PC-3 (cell line): ENCODE measurements at regions not wholly inside any gene's neighbourhood (a gene's known extent, or its start where the extent isn't known, plus 50 kb on each side); places are given as distances from the start of the nearest gene placed in this dataset.

ENCODE experiments used
- EZH2 ChIP-seq: fragments of 300-600 bp; sonication (generic); IDR thresholded peaks from one replicate; pipeline ENCODE4 v1.6.1; 2017; ENCODE audit warnings: antibody characterized with exemption, mild to moderate bottlenecking, low read length; ENCODE audit not compliant: unreplicated experiment
- TF ChIP-seq, protein P1 (sequence below): fragments of 300-600 bp; sonication (generic); conservative IDR thresholded peaks from 2 replicates; pipeline ENCODE4 v1.5.1; 2017; ENCODE audit warnings: antibody characterized with exemption, low read depth, mild to moderate bottlenecking, low read length

DNA sequence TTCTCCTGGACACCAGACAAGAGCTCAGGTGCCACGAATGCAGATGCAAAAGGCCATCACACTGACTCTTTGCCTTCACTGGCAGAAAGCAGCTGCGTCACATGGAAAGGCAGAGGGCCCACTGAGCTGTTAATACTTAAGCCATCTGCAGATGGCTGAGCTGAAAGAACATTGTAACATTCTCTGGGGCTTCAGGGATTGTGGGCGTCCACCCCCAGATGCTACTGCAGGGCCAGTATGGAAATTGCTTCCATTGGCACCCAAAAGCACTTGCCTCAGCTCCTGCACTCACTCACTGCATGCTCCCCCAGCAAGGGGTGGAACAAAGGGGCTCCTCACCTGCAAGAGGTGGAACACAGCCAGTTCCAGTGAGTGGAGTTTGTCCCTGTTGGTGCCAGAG is 1264.6 kb downstream of the REEP3 start:
- TF ChIP-seq, protein P1, sequence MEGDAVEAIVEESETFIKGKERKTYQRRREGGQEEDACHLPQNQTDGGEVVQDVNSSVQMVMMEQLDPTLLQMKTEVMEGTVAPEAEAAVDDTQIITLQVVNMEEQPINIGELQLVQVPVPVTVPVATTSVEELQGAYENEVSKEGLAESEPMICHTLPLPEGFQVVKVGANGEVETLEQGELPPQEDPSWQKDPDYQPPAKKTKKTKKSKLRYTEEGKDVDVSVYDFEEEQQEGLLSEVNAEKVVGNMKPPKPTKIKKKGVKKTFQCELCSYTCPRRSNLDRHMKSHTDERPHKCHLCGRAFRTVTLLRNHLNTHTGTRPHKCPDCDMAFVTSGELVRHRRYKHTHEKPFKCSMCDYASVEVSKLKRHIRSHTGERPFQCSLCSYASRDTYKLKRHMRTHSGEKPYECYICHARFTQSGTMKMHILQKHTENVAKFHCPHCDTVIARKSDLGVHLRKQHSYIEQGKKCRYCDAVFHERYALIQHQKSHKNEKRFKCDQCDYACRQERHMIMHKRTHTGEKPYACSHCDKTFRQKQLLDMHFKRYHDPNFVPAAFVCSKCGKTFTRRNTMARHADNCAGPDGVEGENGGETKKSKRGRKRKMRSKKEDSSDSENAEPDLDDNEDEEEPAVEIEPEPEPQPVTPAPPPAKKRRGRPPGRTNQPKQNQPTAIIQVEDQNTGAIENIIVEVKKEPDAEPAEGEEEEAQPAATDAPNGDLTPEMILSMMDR, result no peak
- no peak for TF ChIP-seq EZH2
